Heart right ventricle (tissue), 16 donors: ENCODE measurements at regions not wholly inside any gene's neighbourhood (a gene's known extent, or its start where the extent isn't known, plus 50 kb on each side); places are given as distances from the start of the nearest gene placed in this dataset.

Source experiments
- ATAC-seq, 8 donors: fragments of 200-7000 bp; cut with Tn5 transposase; one replicate each; pipeline ENCODE4 v1.9.1; 2020; ENCODE audit warnings: mild to moderate bottlenecking in 8 of 8, moderate library complexity in 8 of 8, moderate number of reproducible peaks in 1 of 8
- DNase-seq, 2 donors: peaks; one replicate each; pipeline ENCODE4 v3.0.0-alpha.2; 2020
- H3K27ac ChIP-seq, 10 donors: fragments of 200-600 bp; sonication (generic) in 2 of 10; one replicate each; pipeline versions ENCODE4 v1.5.0 to v1.8.0; 2020 to 2022; ENCODE audit warnings: mild to moderate bottlenecking in 3 of 10
- H3K27me3 ChIP-seq, 7 donors: fragments of 200-600 bp; one replicate each; pipeline ENCODE4 v1.8.0; 2021 to 2022; ENCODE audit warnings: mild to moderate bottlenecking in 2 of 7
- H3K36me3 ChIP-seq, 9 donors: fragments of 200-600 bp; sonication (generic) in 1 of 9; one replicate each; pipeline versions ENCODE4 v1.5.0 to v1.8.0; 2020 to 2022; ENCODE audit warnings: mild to moderate bottlenecking in 2 of 9
- H3K4me1 ChIP-seq, 9 donors: fragments of 200-600 bp; sonication (generic) in 1 of 9; one replicate each; pipeline versions ENCODE4 v1.5.0 to v1.8.0; 2020 to 2022; ENCODE audit warnings: mild to moderate bottlenecking in 4 of 9
- H3K4me3 ChIP-seq, 10 donors: fragments of 200-600 bp; sonication (generic) in 2 of 10; one replicate each; pipeline versions ENCODE4 v1.5.0 to v1.8.0; 2020 to 2022; ENCODE audit warnings: mild to moderate bottlenecking in 7 of 10, moderate library complexity in 2 of 10
- H3K9me3 ChIP-seq, 11 donors: fragments of 200-600 bp in 10 of 11; sonication (generic) in 2 of 11; one replicate each; pipeline versions ENCODE4 v1.5.0 to v1.8.0; 2013 to 2022; ENCODE audit warnings: mild to moderate bottlenecking in 2 of 11, control low read depth in 1 of 11, moderate library complexity in 1 of 11
- CTCF ChIP-seq, 9 donors: fragments of 200-600 bp; sonication (generic) in 2 of 9; IDR thresholded peaks; one replicate each; pipeline versions ENCODE4 v1.5.0 to v1.8.0; 2021 to 2022; ENCODE audit warnings: antibody characterized with exemption in 9 of 9, mild to moderate bottlenecking in 5 of 9, moderate library complexity in 1 of 9
- WGBS, 2 donors: extraction: QIAGEN DNeasy Blood & Tissue Kit; methylation state at CpG; one replicate each; pipeline ENCODE4 v1.1.7; 2013; ENCODE audit warnings: inconsistent platforms in 1 of 2; 5-methylcytosine and 5-hydroxymethylcytosine counted together
- intact Hi-C, 10 donors: fragments of 100-400 bp; cut with DNase I; formaldehyde crosslinking; loops; one replicate each; pipeline versions ENCODE4 v1.11.1 to v1.14.2; 2022
- donor health status: Arrhythmogenic right ventricular cardiomyopathy.
- donor health status: ischemic (EF 13 %, LVEDD 7.1; RV severe dilation, severe dysfunction).
- donor health status: healthy with polysubstance abuse.
- donor health status: DM: no; HTN: yes; CAD: no.
- donor health status: DM: no; HTN: no; CAD: no.
- donor health status: ischemic (EF 25% LVEDD 6.9; RV normal size, moderate dysfunction).
- donor health status: ischemic (EF 25% LVEDD 5.7; RV mildly dilated, moderate dysfunction).
- donor health status: healthy.
- donor health status: DM: yes; HTN: yes; CAD: no.
- donor health status: Ischemic cardiomyopathy.
- donor health status: ischemic (EF 35%, LVEDD 5.7; RV mildly dilated, moderate dysfunction).
- donor health status: nonischemic (EF 11% LVEDD 7.7; RV severe dilation, severe dysfunction).
- donor health status: DM: yes; HTN: yes; CAD: no.
- donor health status: PGD.
- donor health status: ischemic (EF 29% LVEDD 5.4; RV normal size, mild dysfunction).
- donor health status: nonischemic (EF 23%, LVEDD 6.1; RV moderate dilation, normal function).

- no peak for TF ChIP-seq CTCF (IDR thresholded peaks at IDR 0.05)
- H3K36me3 ChIP-seq, result no peaks in the 10 kb centered on the region
- DNase-seq, result no peak
- intact Hi-C loops, result no loop called here
- H3K27ac ChIP-seq, result no peak overlapping the region
- 78 to 93% methylated on average over 1 of the region's 1 CpG for WGBS, 2 donors
- ATAC-seq, result no peak
- no peak overlapping the region for H3K4me3 ChIP-seq
- H3K9me3 ChIP-seq, result no peaks in the 10 kb centered on the region
- peaks cover 0 to 6% (median 0%) of the 10 kb centered on the region in 9 donors for H3K4me1 ChIP-seq
- H3K27me3 ChIP-seq, result no peaks in the 10 kb centered on the region
These were observed 63.7 kb upstream of the DHX40 start for GRCh38 chr17:59501690-59502089.

GRCh38 chr17:59502800-59503199, 62.6 kb upstream of the DHX40 start:
- TF ChIP-seq CTCF (IDR thresholded peaks at IDR 0.05), result no peak
- no peak overlapping the region for H3K27ac ChIP-seq
- H3K36me3 ChIP-seq, result no peaks in the 10 kb centered on the region
- no peaks in the 10 kb centered on the region for H3K9me3 ChIP-seq
- ATAC-seq, result no peak
- H3K27me3 ChIP-seq, result no peaks in the 10 kb centered on the region
- intact Hi-C loops, result no loop called here
- H3K4me1 ChIP-seq, result peaks cover 0 to 6% (median 0%) of the 10 kb centered on the region in 9 donors
- H3K4me3 ChIP-seq, result no peak overlapping the region
- no peak for DNase-seq

- Histone ChIP-seq H3K9me3 (no peaks in the 10 kb centered on the region), H3K4me1 (peaks cover 0 to 6% (median 0%) of the 10 kb centered on the region in 9 donors), H3K27ac (no peak overlapping the region), H3K36me3 (no peaks in the 10 kb centered on the region), H3K27me3 (no peaks in the 10 kb centered on the region), H3K4me3 (no peak overlapping the region)
- no peak for TF ChIP-seq CTCF (IDR thresholded peaks at IDR 0.05)
- peak in 2 of 8 donors; percentile 42 to 44 for ATAC-seq
- intact Hi-C loops, result no loop called here
- WGBS, 2 donors, result 27 to 47% methylated on average over 3 of the region's 3 CpGs
- DNase-seq, result no peak
These were observed 61.9 kb upstream of the DHX40 start for GRCh38 chr17:59503500-59503899.

- Histone ChIP-seq H3K9me3 (no peaks in the 10 kb centered on the region), H3K27me3 (no peaks in the 10 kb centered on the region), H3K4me3 (no peak overlapping the region), H3K4me1 (no peaks in the 10 kb centered on the region), H3K36me3 (no peaks in the 10 kb centered on the region), H3K27ac (no peak overlapping the region)
- intact Hi-C loops, result no loop called here
- DNase-seq (no peak), ATAC-seq (no peak)
- 91 to 98% methylated on average over 4 of the region's 4 CpGs for WGBS, 2 donors
- no peak for TF ChIP-seq CTCF (IDR thresholded peaks at IDR 0.05)
These were observed 60.6 kb upstream of the DHX40 start for GRCh38 chr17:59504821-59505220.
